Stimulated activated naive CD8-positive, alpha-beta T cell treated with anti-CD3 and anti-CD28 coated beads, Interleukin-15, amount 100 ng/mL, for 72 hours (primary cell): ENCODE measurements at regions not wholly inside any gene's neighbourhood (a gene's known extent, or its start where the extent isn't known, plus 50 kb on each side); places are given as distances from the start of the nearest gene placed in this dataset.
"Not testable (repeated sequence)": the region's sequence is repeated elsewhere in the genome, so short reads cannot be mapped to it uniquely, and the experiment has no call there.

Experiments
- ATAC-seq: fragments of 150-1000 bp; cut with Tn5 transposase; 2 replicates; pipeline ENCODE4 v1.10.0; 2021; ENCODE audit warnings: mild to moderate bottlenecking, moderate library complexity
- DNase-seq, 2 donors: peaks; one replicate each; pipeline ENCODE4 v3.0.0; 2021 to 2022
- H3K27ac Mint-ChIP-seq, 2 donors: one replicate each; pipeline ENCODE4 v1.8.0; 2022; ENCODE audit warnings: mild to moderate bottlenecking in 2 of 2, mixed read lengths in 2 of 2, moderate library complexity in 2 of 2
- H3K27me3 Mint-ChIP-seq: one replicate; pipeline ENCODE4 v1.8.0; 2022; ENCODE audit warnings: mixed read lengths
- H3K4me1 Mint-ChIP-seq: one replicate; pipeline ENCODE4 v1.8.0; 2022; ENCODE audit warnings: mild to moderate bottlenecking, mixed read lengths
- H3K4me3 Mint-ChIP-seq, 2 donors: one replicate each; pipeline ENCODE4 v1.8.0; 2022; ENCODE audit warnings: mild to moderate bottlenecking in 2 of 2, mixed read lengths in 2 of 2, moderate library complexity in 1 of 2
- H3K9me3 Mint-ChIP-seq, 2 donors: one replicate each; pipeline ENCODE4 v1.8.0; 2022; ENCODE audit warnings: mixed read lengths in 2 of 2

- no peak for DNase-seq
- no peak overlapping the region for H3K4me3 Mint-ChIP-seq
- no peak overlapping the region for H3K27ac Mint-ChIP-seq
- H3K4me1 Mint-ChIP-seq: peaks cover 7% of the 10 kb centered on the region
- ATAC-seq: no peak
- no peaks in the 10 kb centered on the region for H3K9me3 Mint-ChIP-seq
- peaks cover 16% of the 10 kb centered on the region for H3K27me3 Mint-ChIP-seq
Measured at GRCh38 chr9:95796029-95796428, 79.5 kb upstream of the ERCC6L2 start.

- no peak for ATAC-seq
- no peaks in the 10 kb centered on the region for H3K9me3 Mint-ChIP-seq
- peaks cover 16% of the 10 kb centered on the region for H3K27me3 Mint-ChIP-seq
- DNase-seq: no peak
- H3K27ac Mint-ChIP-seq: no peak overlapping the region
- H3K4me3 Mint-ChIP-seq: no peak overlapping the region
- peaks cover 7% of the 10 kb centered on the region for H3K4me1 Mint-ChIP-seq
Measured at GRCh38 chr9:95793924-95794828, 81.3 kb upstream of the ERCC6L2 start.

- ATAC-seq (peak; percentile 69), DNase-seq (no peak)
- Mint-ChIP-seq H3K27ac (peak overlapping the region in 1 of 2 donors; percentile 66), H3K9me3 (no peaks in the 10 kb centered on the region), H3K27me3 (peaks cover 16% of the 10 kb centered on the region), H3K4me3 (no peak overlapping the region), H3K4me1 (peaks cover 19% of the 10 kb centered on the region)
Measured at GRCh38 chr9:95791695-95792094, 83.8 kb upstream of the ERCC6L2 start.

- peak; percentile 15 for ATAC-seq
- Mint-ChIP-seq H3K4me3 (no peak overlapping the region), H3K9me3 (no peaks in the 10 kb centered on the region), H3K27ac (peak overlapping the region in 1 of 2 donors; percentile 66), H3K27me3 (peaks cover 16% of the 10 kb centered on the region), H3K4me1 (peaks cover 19% of the 10 kb centered on the region)
- DNase-seq: no peak
Measured at GRCh38 chr9:95791286-95791685, 84.2 kb upstream of the ERCC6L2 start.

- no peak for ATAC-seq
- peaks cover 19% of the 10 kb centered on the region for H3K4me1 Mint-ChIP-seq
- no peak overlapping the region for H3K27ac Mint-ChIP-seq
- DNase-seq: no peak
- H3K4me3 Mint-ChIP-seq: no peak overlapping the region
- no peaks in the 10 kb centered on the region for H3K9me3 Mint-ChIP-seq
- peaks cover 13% of the 10 kb centered on the region for H3K27me3 Mint-ChIP-seq
Measured at GRCh38 chr9:95788521-95788991, 86.9 kb upstream of the ERCC6L2 start.

- Mint-ChIP-seq H3K9me3 (no peaks in the 10 kb centered on the region), H3K4me3 (no peak overlapping the region), H3K27ac (no peak overlapping the region), H3K4me1 (peaks cover 19% of the 10 kb centered on the region), H3K27me3 (peaks cover 10% of the 10 kb centered on the region)
- DNase-seq (no peak), ATAC-seq (no peak)
Measured at GRCh38 chr9:95788021-95788420, 87.5 kb upstream of the ERCC6L2 start.

- no peak overlapping the region for H3K4me3 Mint-ChIP-seq
- ATAC-seq: no peak
Measured at GRCh38 chr9:95785209-95785608, 90.3 kb upstream of the ERCC6L2 start.

GRCh38 chr9:95784318-95784717 is 91.2 kb upstream of the ERCC6L2 start:
- H3K27me3 Mint-ChIP-seq: peaks cover 6% of the 10 kb centered on the region
- no peak overlapping the region for H3K27ac Mint-ChIP-seq
- H3K4me3 Mint-ChIP-seq: no peak overlapping the region
- DNase-seq (no peak), ATAC-seq (peak; percentile 45)
- peaks cover 12% of the 10 kb centered on the region for H3K4me1 Mint-ChIP-seq
- H3K9me3 Mint-ChIP-seq: no peaks in the 10 kb centered on the region

More at GRCh38 chr9:95785209-95785608, 90.3 kb upstream of the ERCC6L2 start:
- H3K27me3 Mint-ChIP-seq: peaks cover 6% of the 10 kb centered on the region
- no peak overlapping the region for H3K27ac Mint-ChIP-seq
- no peak for DNase-seq
- peaks cover 12% of the 10 kb centered on the region for H3K4me1 Mint-ChIP-seq
- H3K9me3 Mint-ChIP-seq: no peaks in the 10 kb centered on the region

GRCh38 chr9:95783426-95783975 is 92.0 kb upstream of the ERCC6L2 start:
- DNase-seq (no peak), ATAC-seq (no peak)
- Mint-ChIP-seq H3K27me3 (peaks cover 6% of the 10 kb centered on the region), H3K4me1 (peaks cover 12% of the 10 kb centered on the region), H3K27ac (no peak overlapping the region), H3K4me3 (no peak overlapping the region), H3K9me3 (no peaks in the 10 kb centered on the region)

GRCh38 chr9:95780751-95781150 is 94.7 kb upstream of the ERCC6L2 start:
- no peak overlapping the region for H3K4me3 Mint-ChIP-seq
- H3K9me3 Mint-ChIP-seq: no peaks in the 10 kb centered on the region
- DNase-seq (no peak), ATAC-seq (no peak)
- peaks cover 6% of the 10 kb centered on the region for H3K27me3 Mint-ChIP-seq
- no peaks in the 10 kb centered on the region for H3K4me1 Mint-ChIP-seq
- H3K27ac Mint-ChIP-seq: no peak overlapping the region

- no peaks in the 10 kb centered on the region for H3K4me1 Mint-ChIP-seq
Measured at GRCh38 chr9:95780121-95780520, 95.4 kb upstream of the ERCC6L2 start.

GRCh38 chr9:95779597-95779996 is 95.9 kb upstream of the ERCC6L2 start:
- not testable (repeated sequence) for ATAC-seq, H3K9me3 Mint-ChIP-seq, H3K4me3 Mint-ChIP-seq, DNase-seq, H3K4me1 Mint-ChIP-seq, H3K27me3 Mint-ChIP-seq, H3K27ac Mint-ChIP-seq

More at GRCh38 chr9:95780121-95780520, 95.4 kb upstream of the ERCC6L2 start:
- Mint-ChIP-seq H3K27me3 (peaks cover 3% of the 10 kb centered on the region), H3K9me3 (no peaks in the 10 kb centered on the region), H3K4me3 (no peak overlapping the region), H3K27ac (no peak overlapping the region)
- ATAC-seq: no peak
- DNase-seq: no peak

GRCh38 chr9:95778957-95779356 is 96.5 kb upstream of the ERCC6L2 start:
- DNase-seq (no peak), ATAC-seq (no peak)
- H3K4me1 Mint-ChIP-seq: no peaks in the 10 kb centered on the region
- H3K27me3 Mint-ChIP-seq: no peaks in the 10 kb centered on the region
- no peak overlapping the region for H3K4me3 Mint-ChIP-seq
- no peaks in the 10 kb centered on the region for H3K9me3 Mint-ChIP-seq
- H3K27ac Mint-ChIP-seq: no peak overlapping the region

- H3K9me3 Mint-ChIP-seq: no peaks in the 10 kb centered on the region
- no peak for ATAC-seq
- peaks cover 13% of the 10 kb centered on the region for H3K4me1 Mint-ChIP-seq
- no peak overlapping the region for H3K4me3 Mint-ChIP-seq
- no peak for DNase-seq
- H3K27me3 Mint-ChIP-seq: no peaks in the 10 kb centered on the region
- H3K27ac Mint-ChIP-seq: no peak overlapping the region
Measured at GRCh38 chr9:95777136-95777535, 98.4 kb upstream of the ERCC6L2 start.

- ATAC-seq (no peak), DNase-seq (no peak)
- Mint-ChIP-seq H3K27me3 (no peaks in the 10 kb centered on the region), H3K4me3 (no peak overlapping the region), H3K27ac (no peak overlapping the region), H3K9me3 (no peaks in the 10 kb centered on the region), H3K4me1 (peaks cover 23% of the 10 kb centered on the region)
Measured at GRCh38 chr9:95776176-95776575, 99.3 kb upstream of the ERCC6L2 start.

GRCh38 chr9:95775191-95775590 is 100.3 kb upstream of the ERCC6L2 start:
- no peaks in the 10 kb centered on the region for H3K9me3 Mint-ChIP-seq
- DNase-seq (no peak), ATAC-seq (no peak)
- H3K27me3 Mint-ChIP-seq: peaks cover 7% of the 10 kb centered on the region
- no peak overlapping the region for H3K4me3 Mint-ChIP-seq
- peaks cover 31% of the 10 kb centered on the region for H3K4me1 Mint-ChIP-seq
- no peak overlapping the region for H3K27ac Mint-ChIP-seq
